Ishikawa (cell line): ENCODE measurements at regions not wholly inside any gene's neighbourhood (a gene's known extent, or its start where the extent isn't known, plus 50 kb on each side); places are given as distances from the start of the nearest gene placed in this dataset.

Experiments used
- EGR1 ChIP-seq: IDR thresholded peaks from 2 replicates; pipeline ENCODE4 v1.6.1; 2012
- EP300 ChIP-seq: IDR thresholded peaks from 2 replicates; pipeline ENCODE4 v1.6.1; 2012; ENCODE audit warnings: borderline replicate concordance
- FOXM1 ChIP-seq: IDR thresholded peaks from 2 replicates; pipeline ENCODE4 v1.6.1; 2012; ENCODE audit warnings: low read depth, borderline replicate concordance
- MAX ChIP-seq: IDR thresholded peaks from 2 replicates; pipeline ENCODE4 v1.6.1; 2012
- RAD21 ChIP-seq: IDR thresholded peaks from 2 replicates; pipeline ENCODE4 v1.6.1; 2012; ENCODE audit warnings: low read depth
- REST ChIP-seq: IDR thresholded peaks from 2 replicates; pipeline ENCODE4 v1.6.1; 2012; ENCODE audit warnings: low read depth, mild to moderate bottlenecking
- TAF1 ChIP-seq: IDR thresholded peaks from 2 replicates; pipeline ENCODE4 v1.6.1; 2012; ENCODE audit warnings: low read depth, mild to moderate bottlenecking
- TCF12 ChIP-seq: IDR thresholded peaks from 2 replicates; pipeline ENCODE4 v1.6.1; 2012; ENCODE audit warnings: low read depth
- TEAD4 ChIP-seq: IDR thresholded peaks from 2 replicates; pipeline ENCODE4 v1.6.1; 2012
- USF1 ChIP-seq: IDR thresholded peaks from 2 replicates; pipeline ENCODE4 v1.6.1; 2012
- YY1 ChIP-seq: IDR thresholded peaks from 2 replicates; pipeline ENCODE4 v1.6.1; 2012; ENCODE audit warnings: low read depth
- ZBTB7A ChIP-seq: IDR thresholded peaks from 2 replicates; pipeline ENCODE4 v1.6.1; 2012; ENCODE audit warnings: low read depth

- TF ChIP-seq EP300: no peak
- no peak for TF ChIP-seq TCF12
- TF ChIP-seq RAD21: no peak
- TF ChIP-seq MAX: no peak
- no peak for TF ChIP-seq USF1
- TF ChIP-seq YY1: no peak
- TF ChIP-seq FOXM1: no peak
- TF ChIP-seq EGR1: no peak
- TF ChIP-seq ZBTB7A: no peak
- TF ChIP-seq REST: no peak
- no peak for TF ChIP-seq TAF1
- TF ChIP-seq TEAD4: no peak
Measured at GRCh38 chr3:139218046-139218445, 125.8 kb upstream of the MRPS22 start.
